22Rv1 (cell line): ENCODE measurements at regions not wholly inside any gene's neighbourhood (a gene's known extent, or its start where the extent isn't known, plus 50 kb on each side); places are given as distances from the start of the nearest gene placed in this dataset.
A peak's percentile ranks its signal among the peaks of the same experiment; 100 is the strongest.

ENCODE experiments used
- H3K27ac ChIP-seq: fragments of 450-650 bp; 2 replicates; pipeline ENCODE4 v1.5.1; 2017
- CTCF ChIP-seq: fragments of 450-650 bp; IDR thresholded peaks from 2 replicates; pipeline ENCODE4 v1.5.1; 2017; ENCODE audit warnings: mild to moderate bottlenecking
- ZFX ChIP-seq: fragments of 450-650 bp; IDR thresholded peaks from 2 replicates; pipeline ENCODE4 v1.6.1; 2017; ENCODE audit warnings: antibody characterized with exemption, borderline replicate concordance

GRCh38 chr2:122007126-122007525 lies 251.7 kb downstream of the TSN start:
- no peak for TF ChIP-seq ZFX
- TF ChIP-seq CTCF = no peak
- no peak overlapping the region for H3K27ac ChIP-seq

GRCh38 chr2:122007577-122007976 lies 252.1 kb downstream of the TSN start:
- TF ChIP-seq CTCF = no peak
- TF ChIP-seq ZFX = no peak
- H3K27ac ChIP-seq = no peak overlapping the region

GRCh38 chr2:122009561-122009960 lies 254.1 kb downstream of the TSN start:
- H3K27ac ChIP-seq = no peak overlapping the region

GRCh38 chr2:122011493-122012270 lies 256.2 kb downstream of the TSN start:
- no peak for TF ChIP-seq CTCF
- TF ChIP-seq ZFX = no peak
- no peak overlapping the region for H3K27ac ChIP-seq

More at GRCh38 chr2:122009561-122009960, 254.1 kb downstream of the TSN start:
- TF ChIP-seq CTCF (no peak), ZFX (no peak)

- H3K27ac ChIP-seq = no peak overlapping the region
- TF ChIP-seq ZFX = no peak
- TF ChIP-seq CTCF = no peak
These were observed 263.3 kb downstream of the TSN start for GRCh38 chr2:122018736-122019135.

- peak overlapping the region; percentile 48 for H3K27ac ChIP-seq
- TF ChIP-seq CTCF = no peak
- TF ChIP-seq ZFX = no peak
These were observed 264.3 kb downstream of the TSN start for GRCh38 chr2:122019724-122020123.

- H3K27ac ChIP-seq = no peak overlapping the region
- TF ChIP-seq ZFX (no peak), CTCF (no peak)
These were observed 264.9 kb downstream of the TSN start for GRCh38 chr2:122020377-122020776.
